Neuronal stem cell (in vitro differentiated cells): ENCODE measurements at regions not wholly inside any gene's neighbourhood (a gene's known extent, or its start where the extent isn't known, plus 50 kb on each side); places are given as distances from the start of the nearest gene placed in this dataset.

Source experiments
- DNase-seq: peaks from one replicate; pipeline ENCODE4 v3.0.0-alpha.2; 2013; ENCODE audit warnings: low spot score
- H2AFZ ChIP-seq: one replicate; pipeline ENCODE4 v1.6.1; 2013; ENCODE audit warnings: mild to moderate bottlenecking, low read length, inconsistent platforms
- H2AK5ac ChIP-seq: 2 replicates; pipeline ENCODE4 v1.6.1; 2013; ENCODE audit warnings: low read depth, mild to moderate bottlenecking, inconsistent platforms, low read length, moderate library complexity, mixed read lengths
- H2BK120ac ChIP-seq: 2 replicates; pipeline ENCODE4 v1.6.1; 2013; ENCODE audit warnings: low read depth, mild to moderate bottlenecking, inconsistent platforms, low read length, moderate library complexity, mixed read lengths
- H2BK12ac ChIP-seq: one replicate; pipeline ENCODE4 v1.6.1; 2013; ENCODE audit warnings: low read length, inconsistent platforms
- H2BK15ac ChIP-seq: 2 replicates; pipeline ENCODE4 v1.6.1; 2013; ENCODE audit warnings: mild to moderate bottlenecking, low read length, inconsistent platforms, mixed read lengths
- H2BK5ac ChIP-seq: one replicate; pipeline ENCODE4 v1.6.1; 2013; ENCODE audit warnings: inconsistent platforms, mild to moderate bottlenecking, low read length, moderate library complexity
- H3K14ac ChIP-seq: one replicate; pipeline ENCODE4 v1.6.1; 2013; ENCODE audit warnings: low read length, inconsistent platforms
- H3K18ac ChIP-seq: 2 replicates; pipeline ENCODE4 v1.6.1; 2013; ENCODE audit warnings: low read length, inconsistent platforms
- H3K23ac ChIP-seq: 2 replicates; pipeline ENCODE4 v1.6.1; 2013; ENCODE audit warnings: low read depth, mild to moderate bottlenecking, mixed read lengths, low read length, inconsistent platforms; ENCODE audit not compliant: poor library complexity
- H3K27ac ChIP-seq: replicated peaks from 3 replicates; pipeline ENCODE4 v1.5.1; 2013; ENCODE audit warnings: low read length, inconsistent platforms
- H3K27me3 ChIP-seq, 3 experiments: 2 replicates each; pipeline ENCODE4 v1.6.1; 2013; ENCODE audit warnings: low read length in 3 of 3, mild to moderate bottlenecking in 2 of 3, inconsistent platforms in 1 of 3, low read depth in 1 of 3, mixed read lengths in 1 of 3, moderate library complexity in 1 of 3; ENCODE audit not compliant: control insufficient read depth in 3 of 3, insufficient read depth in 3 of 3
- H3K36me3 ChIP-seq, 2 donors: replicated peaks in 1 of 2; 2 replicates each; pipeline ENCODE4 v1.6.1; 2013; ENCODE audit warnings: low read length in 2 of 2; ENCODE audit not compliant: control insufficient read depth in 2 of 2, insufficient read depth in 2 of 2
- H3K4ac ChIP-seq: 2 replicates; pipeline ENCODE4 v1.6.1; 2013; ENCODE audit warnings: inconsistent platforms, mild to moderate bottlenecking, low read length, moderate library complexity
- H3K4me1 ChIP-seq, 2 donors: 1 replicate in 1 of 2; 2 replicates in 1 of 2; pipeline ENCODE4 v1.6.1; 2013; ENCODE audit warnings: low read length in 2 of 2, low read depth in 1 of 2; ENCODE audit not compliant: control insufficient read depth in 2 of 2, insufficient read depth in 1 of 2
- H3K4me2 ChIP-seq: one replicate; pipeline ENCODE4 v1.6.1; 2013; ENCODE audit warnings: mild to moderate bottlenecking, low read length, inconsistent platforms; ENCODE audit not compliant: insufficient read depth, poor library complexity, severe bottlenecking
- H3K4me3 ChIP-seq, 2 donors: 2 replicates each; pipeline ENCODE4 v1.5.1; 2013; ENCODE audit warnings: low read length in 2 of 2, mild to moderate bottlenecking in 2 of 2, inconsistent platforms in 1 of 2, moderate library complexity in 1 of 2
- H3K79me1 ChIP-seq: one replicate; pipeline ENCODE4 v1.6.1; 2013; ENCODE audit warnings: low read depth, mild to moderate bottlenecking, inconsistent platforms, low read length, moderate library complexity
- H3K9ac ChIP-seq: one replicate; pipeline ENCODE4 v1.6.1; 2013; ENCODE audit warnings: mild to moderate bottlenecking, low read depth, low read length, inconsistent platforms; ENCODE audit not compliant: poor library complexity
- H3K9me3 ChIP-seq, 2 donors: replicated peaks in 1 of 2; 2 replicates each; pipeline versions ENCODE3 to v1.6.1; 2013; ENCODE audit warnings: low read length in 2 of 2, mild to moderate bottlenecking in 2 of 2, inconsistent platforms in 1 of 2, low read depth in 1 of 2, mixed read lengths in 1 of 2, moderate library complexity in 1 of 2; ENCODE audit not compliant: control insufficient read depth in 2 of 2, insufficient read depth in 1 of 2
- H4K8ac ChIP-seq: one replicate; pipeline ENCODE4 v1.6.1; 2013; ENCODE audit warnings: low read depth, mild to moderate bottlenecking, inconsistent platforms, low read length, moderate library complexity
- H4K91ac ChIP-seq: one replicate; pipeline ENCODE4 v1.6.1; 2013; ENCODE audit warnings: low read length, low read depth, mild to moderate bottlenecking, inconsistent platforms; ENCODE audit not compliant: poor library complexity
- WGBS, 2 donors: extraction: QIAGEN DNeasy Blood & Tissue Kit; methylation state at CpG; one replicate each; pipeline ENCODE4 v1.1.7; 2013; ENCODE audit warnings: missing lambda C conversion rate in 2 of 2, mixed read lengths in 1 of 2; ENCODE audit not compliant: insufficient read length in 2 of 2, insufficient replicate concordance in 1 of 2; ENCODE audit errors: extremely low coverage in 2 of 2; 5-methylcytosine and 5-hydroxymethylcytosine counted together

DNA sequence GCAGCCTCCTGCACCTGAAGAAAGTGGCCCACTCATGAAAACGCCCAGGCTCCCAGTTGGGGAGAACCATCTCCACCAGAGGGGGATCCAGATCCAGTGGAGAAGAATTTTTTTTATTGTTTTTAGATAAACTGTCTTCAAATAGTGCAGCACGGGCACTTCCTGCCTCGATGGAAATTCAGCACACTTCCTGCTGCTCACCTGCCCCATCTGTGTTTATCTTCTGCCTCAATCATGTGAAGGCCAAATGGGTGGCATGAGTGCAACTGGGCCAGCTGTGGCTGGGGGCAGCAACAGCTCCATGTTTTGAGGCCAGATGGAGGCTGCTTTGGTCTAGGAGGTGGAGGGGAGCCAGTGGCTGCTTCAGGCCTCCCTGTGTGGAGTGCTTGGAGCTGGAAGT, 75.9 kb upstream of the WSB1 start:
- no peak overlapping the region for H3K14ac ChIP-seq
- DNase-seq, result no peak
- WGBS, 2 donors, result no CpG with 5 or more reads among the region's 3 CpGs
- H3K4ac ChIP-seq, result no peak overlapping the region
- H3K27ac ChIP-seq, result no peak overlapping the region
- H3K18ac ChIP-seq, result no peak overlapping the region
- no peak overlapping the region for H2AK5ac ChIP-seq
- H3K4me3 ChIP-seq, result no peak overlapping the region
- H2BK12ac ChIP-seq, result no peak overlapping the region
- H3K4me2 ChIP-seq, result no peak overlapping the region
- no peak overlapping the region for H2BK120ac ChIP-seq
- H2BK5ac ChIP-seq, result no peak overlapping the region
- H2BK15ac ChIP-seq, result no peak overlapping the region
- H3K9me3 ChIP-seq, result peaks cover 0 to 12% of the 10 kb centered on the region in 2 donors
- no peaks in the 10 kb centered on the region for H3K79me1 ChIP-seq
- no peak overlapping the region for H3K23ac ChIP-seq
- H2AFZ ChIP-seq, result no peak overlapping the region
- no peaks in the 10 kb centered on the region for H3K4me1 ChIP-seq
- no peak overlapping the region for H3K9ac ChIP-seq
- no peaks in the 10 kb centered on the region for H3K36me3 ChIP-seq
- peaks cover 0 to 4% (median 0%) of the 10 kb centered on the region in 3 experiments for H3K27me3 ChIP-seq
- no peak overlapping the region for H4K8ac ChIP-seq
- H4K91ac ChIP-seq, result no peak overlapping the region

DNA sequence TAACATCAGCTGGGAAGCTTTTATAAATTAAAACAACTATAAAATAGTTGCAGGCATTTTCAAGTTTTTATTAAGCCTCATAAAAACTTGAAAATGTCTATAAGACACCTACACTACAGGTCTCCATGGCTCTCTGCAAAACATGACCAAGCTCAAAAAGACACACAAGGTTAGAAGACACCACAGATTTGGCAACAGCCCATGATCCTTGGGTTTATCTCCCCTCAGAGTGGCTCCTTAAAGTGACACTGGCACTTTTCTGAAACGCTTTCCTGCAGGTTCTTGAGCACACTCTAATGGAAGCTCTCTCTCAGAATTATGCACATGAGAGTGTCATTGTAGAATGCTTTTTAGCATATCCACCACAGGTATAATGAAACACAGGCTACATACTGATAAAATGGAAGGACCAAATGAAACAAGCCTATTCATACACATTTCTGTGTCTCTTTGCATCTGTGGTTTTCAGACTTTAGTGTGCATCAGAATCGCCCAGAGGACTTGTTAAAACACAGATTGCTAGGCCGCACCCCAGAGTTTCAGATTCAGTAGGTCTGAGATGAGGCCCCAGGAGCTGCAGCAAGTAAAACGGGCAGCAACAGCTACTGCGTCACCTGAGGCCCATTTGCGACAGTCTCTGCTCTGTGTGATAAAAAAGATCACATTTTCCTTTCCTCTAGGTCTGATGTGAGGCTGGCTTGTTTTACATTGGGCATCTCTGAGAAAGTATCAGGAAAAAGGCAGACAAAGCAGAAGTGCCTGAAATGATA, 75.0 kb upstream of the WSB1 start:
- Histone ChIP-seq H3K4me3 (no peak overlapping the region), H4K8ac (no peak overlapping the region), H4K91ac (no peak overlapping the region), H2AK5ac (no peak overlapping the region), H3K23ac (no peak overlapping the region), H3K4me1 (no peaks in the 10 kb centered on the region), H3K36me3 (no peaks in the 10 kb centered on the region), H2BK5ac (no peak overlapping the region), H3K9ac (no peak overlapping the region), H2BK15ac (no peak overlapping the region), H2AFZ (no peak overlapping the region), H3K27me3 (peaks cover 0 to 4% (median 0%) of the 10 kb centered on the region in 3 experiments), H3K4me2 (no peak overlapping the region), H3K27ac (no peak overlapping the region), H3K4ac (no peak overlapping the region), H3K18ac (no peak overlapping the region), H2BK12ac (no peak overlapping the region), H3K14ac (no peak overlapping the region), H3K79me1 (no peaks in the 10 kb centered on the region), H2BK120ac (no peak overlapping the region), H3K9me3 (peaks cover 0 to 11% of the 10 kb centered on the region in 2 donors)
- DNase-seq, result no peak
- WGBS, 2 donors, result no CpG with 5 or more reads among the region's 6 CpGs

DNA sequence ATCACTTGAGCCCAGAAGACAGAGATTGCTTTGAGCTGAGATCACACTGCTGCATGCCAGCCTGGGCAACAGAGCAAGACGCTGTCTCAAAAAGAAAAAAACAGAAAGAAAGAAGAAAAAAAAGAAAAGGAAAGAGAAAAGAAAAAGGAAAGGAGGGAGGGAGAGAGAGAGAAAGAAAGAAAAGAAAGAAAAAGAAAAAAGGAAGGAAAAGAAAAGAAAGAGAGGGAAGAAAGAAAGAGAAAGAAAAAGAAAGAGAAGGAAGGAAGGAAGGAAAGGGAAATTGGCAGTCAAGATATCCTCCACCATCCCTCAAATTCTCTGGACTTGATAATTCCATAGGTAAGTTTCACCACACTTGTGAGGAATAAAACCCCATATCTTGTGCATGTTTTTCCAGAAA, 71.4 kb upstream of the WSB1 start:
- Histone ChIP-seq H3K4me3 (no peak overlapping the region), H3K23ac (no peak overlapping the region), H3K9ac (no peak overlapping the region), H3K9me3 (peaks cover 0 to 4% of the 10 kb centered on the region in 2 donors), H3K4ac (no peak overlapping the region), H2BK15ac (no peak overlapping the region), H2BK5ac (no peak overlapping the region), H4K91ac (no peak overlapping the region), H3K4me1 (no peaks in the 10 kb centered on the region), H2AK5ac (no peak overlapping the region), H3K27ac (no peak overlapping the region), H3K14ac (no peak overlapping the region), H3K4me2 (no peak overlapping the region), H3K27me3 (peaks cover 0 to 4% (median 0%) of the 10 kb centered on the region in 3 experiments), H2AFZ (no peak overlapping the region), H4K8ac (no peak overlapping the region), H2BK120ac (no peak overlapping the region), H3K79me1 (no peaks in the 10 kb centered on the region), H3K18ac (no peak overlapping the region), H2BK12ac (no peak overlapping the region), H3K36me3 (no peaks in the 10 kb centered on the region)
- DNase-seq, result no peak
- WGBS, 2 donors, result no CpG with 5 or more reads among the region's 1 CpG

DNA sequence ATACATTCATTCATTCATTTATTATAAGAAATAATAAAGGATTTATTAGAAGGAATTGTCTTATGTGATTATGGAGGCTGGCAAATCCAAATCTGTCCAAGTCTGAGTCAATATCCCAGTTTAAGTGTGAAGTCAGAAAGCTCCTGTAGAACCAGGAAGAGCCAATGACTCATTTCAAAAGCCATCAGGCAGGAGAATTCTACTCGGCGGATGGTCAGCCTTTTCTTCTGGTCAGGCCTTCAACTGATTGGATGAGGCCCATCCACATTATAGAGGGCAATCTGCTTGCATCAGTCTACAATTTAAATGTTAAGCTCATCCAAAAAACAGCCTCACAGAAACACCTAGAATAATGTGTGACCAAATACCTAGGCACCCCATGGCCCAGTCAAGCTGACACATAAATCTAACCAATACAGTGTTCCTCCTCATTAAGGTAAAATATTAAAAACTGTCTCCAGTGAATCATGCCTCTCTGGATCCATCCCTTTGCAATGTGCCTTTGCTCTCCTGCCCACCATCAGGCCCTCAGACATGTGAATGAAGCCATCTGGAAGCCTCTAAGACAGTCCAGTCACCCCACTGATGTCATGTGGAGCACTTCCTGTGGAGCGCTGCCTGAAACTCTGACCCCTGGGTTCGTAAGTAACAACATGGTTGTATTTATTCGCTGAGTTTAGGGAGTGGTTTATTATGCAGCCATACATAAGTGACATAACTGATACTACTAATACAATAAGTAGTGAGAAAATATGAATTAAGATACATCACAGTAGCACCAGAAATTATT, 69.2 kb upstream of the WSB1 start:
- Histone ChIP-seq H2AK5ac (no peak overlapping the region), H4K8ac (no peak overlapping the region), H3K27me3 (no peaks in the 10 kb centered on the region), H3K79me1 (no peaks in the 10 kb centered on the region), H3K27ac (no peak overlapping the region), H3K4me3 (no peak overlapping the region), H2BK12ac (no peak overlapping the region), H2BK120ac (no peak overlapping the region), H3K9me3 (no peaks in the 10 kb centered on the region), H3K4me1 (no peaks in the 10 kb centered on the region), H3K4ac (no peak overlapping the region), H2BK15ac (no peak overlapping the region), H3K14ac (no peak overlapping the region), H4K91ac (no peak overlapping the region), H3K23ac (no peak overlapping the region), H3K4me2 (no peak overlapping the region), H2AFZ (no peak overlapping the region), H2BK5ac (no peak overlapping the region), H3K36me3 (no peaks in the 10 kb centered on the region), H3K9ac (no peak overlapping the region), H3K18ac (no peak overlapping the region)
- no peak for DNase-seq
- no CpG with 5 or more reads among the region's 5 CpGs for WGBS, 2 donors
